SK-N-SH (cell line): ENCODE measurements at regions not wholly inside any gene's neighbourhood (a gene's known extent, or its start where the extent isn't known, plus 50 kb on each side); places are given as distances from the start of the nearest gene placed in this dataset.

Experiments used
- CTCF ChIA-PET: fragments of 300-600, 350-600 bp; formaldehyde crosslinking; extraction: SDS; loops from one replicate; lab custom pipeline; 2021; lab: Yijun Ruan, JAX
- POLR2A ChIA-PET: fragments of 350-600 bp; sonication (Branson Sonifier 250); formaldehyde crosslinking; extraction: SDS; loops from one replicate; lab custom pipeline; 2020; ENCODE audit warnings: antibody characterized with exemption, inconsistent platforms; lab: Yijun Ruan, JAX
- DNase-seq: peaks from one replicate; pipeline ENCODE4 v3.0.0; 2012
- H2AFZ ChIP-seq: fragments of 200-600 bp; sonication (generic); 2 replicates; pipeline ENCODE4 v1.8.1; 2016; ENCODE audit warnings: antibody characterized with exemption, mild to moderate bottlenecking, low read depth
- H3F3A ChIP-seq: fragments of 200-600 bp; sonication (generic); replicated peaks from 2 replicates; pipeline ENCODE3; 2016; ENCODE audit warnings: antibody characterized with exemption, mild to moderate bottlenecking; ENCODE audit not compliant: insufficient read depth
- H3K27ac ChIP-seq, 2 experiments: fragments of 200-500 bp in 1 of 2; fragments of 200-600 bp in 1 of 2; sonication (Bioruptor generic) in 1 of 2; sonication (generic), shearing (Covaris generic) in 1 of 2; 2 replicates each; pipeline versions ENCODE4 v1.5.1 to v1.6.1; 2014 to 2016; ENCODE audit warnings: low read depth in 2 of 2, inconsistent platforms in 1 of 2, low read length in 1 of 2, mild to moderate bottlenecking in 1 of 2, mixed read lengths in 1 of 2
- H3K27me3 ChIP-seq: fragments of 200-600 bp; sonication (generic), shearing (Covaris generic); 2 replicates; pipeline ENCODE4 v1.6.1; 2016; ENCODE audit warnings: mixed run types; ENCODE audit not compliant: insufficient read depth
- H3K36me3 ChIP-seq, 2 experiments: fragments of 200-500 bp in 1 of 2; fragments of 200-600 bp in 1 of 2; sonication (Bioruptor generic) in 1 of 2; sonication (generic) in 1 of 2; replicated peaks in 1 of 2; 2 replicates each; pipeline versions ENCODE3 to v1.5.1; 2014 to 2016; ENCODE audit warnings: low read length in 1 of 2, mild to moderate bottlenecking in 1 of 2; ENCODE audit not compliant: insufficient read depth in 2 of 2, control insufficient read depth in 1 of 2
- H3K4me1 ChIP-seq, 2 experiments: fragments of 200-500 bp in 1 of 2; fragments of 200-600 bp in 1 of 2; sonication (Bioruptor generic) in 1 of 2; sonication (generic), shearing (Covaris generic) in 1 of 2; 2 replicates each; pipeline versions ENCODE4 v1.5.1 to v1.6.1; 2014 to 2016; ENCODE audit warnings: low read depth in 1 of 2, low read length in 1 of 2, mixed run types in 1 of 2; ENCODE audit not compliant: insufficient read depth in 2 of 2, control insufficient read depth in 1 of 2
- H3K4me2 ChIP-seq: fragments of 200-600 bp; sonication (generic), shearing (Covaris generic); 2 replicates; pipeline ENCODE4 v1.6.1; 2017; ENCODE audit warnings: mixed run types
- H3K4me3 ChIP-seq, 2 experiments: fragments of 200-500 bp in 1 of 2; fragments of 200-600 bp in 1 of 2; sonication (Bioruptor generic) in 1 of 2; sonication (generic), shearing (Covaris generic) in 1 of 2; 2 replicates each; pipeline versions ENCODE4 v1.5.1 to v1.8.1; 2014 to 2016; ENCODE audit warnings: low read depth in 2 of 2, inconsistent platforms in 1 of 2, low read length in 1 of 2, mild to moderate bottlenecking in 1 of 2, mixed read lengths in 1 of 2, moderate library complexity in 1 of 2
- H3K79me2 ChIP-seq: fragments of 200-600 bp; sonication (generic); 2 replicates; pipeline ENCODE4 v1.8.1; 2017; ENCODE audit warnings: mild to moderate bottlenecking; ENCODE audit not compliant: insufficient read depth
- H3K9ac ChIP-seq: fragments of 200-600 bp; sonication (generic); 2 replicates; pipeline ENCODE4 v1.6.1; 2017; ENCODE audit warnings: mixed run types
- H3K9me2 ChIP-seq: fragments of 200-600 bp; sonication (generic); 2 replicates; pipeline ENCODE4 v1.6.1; 2017; ENCODE audit warnings: mixed run types
- H3K9me3 ChIP-seq: fragments of 200-600 bp; sonication (generic); 2 replicates; pipeline ENCODE4 v1.6.1; 2017; ENCODE audit warnings: mixed run types, mild to moderate bottlenecking, moderate library complexity
- H4K20me1 ChIP-seq: fragments of 200-600 bp; sonication (generic); 2 replicates; pipeline ENCODE4 v1.6.1; 2017; ENCODE audit warnings: mild to moderate bottlenecking, mixed run types; ENCODE audit not compliant: insufficient read depth
- CTCF ChIP-seq: fragments of 200-600 bp; sonication (generic); IDR thresholded peaks from 2 replicates; pipeline ENCODE4 v1.6.1; 2017; ENCODE audit warnings: antibody characterized with exemption, mild to moderate bottlenecking, moderate library complexity
- ELF1 ChIP-seq: IDR thresholded peaks from 2 replicates; pipeline ENCODE4 v1.4.0; 2012
- GATA2 ChIP-seq: sonication (generic); formaldehyde crosslinking; IDR thresholded peaks from 2 replicates; pipeline ENCODE4 v1.5.0; 2020; ENCODE audit warnings: mild to moderate bottlenecking, missing genetic modification reagents
- IRF3 ChIP-seq: fragments of 150-350 bp; IDR thresholded peaks from 2 replicates; pipeline ENCODE4 v1.6.1; 2016; ENCODE audit warnings: mild to moderate bottlenecking, low read depth, low read length
- MAX ChIP-seq: IDR thresholded peaks from 2 replicates; pipeline ENCODE4 v1.4.0; 2012; ENCODE audit warnings: low read depth
- MEF2A ChIP-seq: IDR thresholded peaks from 2 replicates; pipeline ENCODE4 v1.4.0; 2012; ENCODE audit warnings: low read depth, borderline replicate concordance
- MXI1 ChIP-seq: IDR thresholded peaks from 2 replicates; pipeline ENCODE4 v1.6.1; 2012; ENCODE audit warnings: mild to moderate bottlenecking, low read depth, low read length, improper control_type of control experiment
- NFIC ChIP-seq: IDR thresholded peaks from 2 replicates; pipeline ENCODE4 v1.4.0; 2012; ENCODE audit warnings: borderline replicate concordance
- RAD21 ChIP-seq: IDR thresholded peaks from 2 replicates; pipeline ENCODE4 v1.6.1; 2012; ENCODE audit warnings: mild to moderate bottlenecking, low read length
- SIN3A ChIP-seq: IDR thresholded peaks from 2 replicates; pipeline ENCODE4 v1.6.1; 2012; ENCODE audit warnings: low read depth, mild to moderate bottlenecking, low read length, moderate library complexity, borderline replicate concordance
- SMC3 ChIP-seq: IDR thresholded peaks from 2 replicates; pipeline ENCODE4 v1.6.1; 2012; ENCODE audit warnings: low read depth, low read length, improper control_type of control experiment
- TAF1 ChIP-seq: IDR thresholded peaks from 2 replicates; pipeline ENCODE4 v1.6.1; 2012; ENCODE audit warnings: low read depth, mild to moderate bottlenecking, low read length, moderate library complexity, borderline replicate concordance
- TCF12 ChIP-seq: IDR thresholded peaks from 2 replicates; pipeline ENCODE4 v1.4.0; 2012
- USF2 ChIP-seq: fragments of 150-350 bp; IDR thresholded peaks from 2 replicates; pipeline ENCODE4 v1.6.1; 2017; ENCODE audit warnings: antibody characterized with exemption, low read length, low read depth, borderline replicate concordance
- WGBS: methylation state at CpG from one replicate; pipeline ENCODE4 v1.1.6; 2017; ENCODE audit warnings: low lambda C conversion rate; 5-methylcytosine and 5-hydroxymethylcytosine counted together

- peaks cover 97% of the 10 kb centered on the region for H4K20me1 ChIP-seq
These were observed 135.3 kb upstream of the BEND6 start for GRCh38 chr6:56819604-56820003.

More at GRCh38 chr6:56819604-56820003, 135.3 kb upstream of the BEND6 start:
- 48% methylated on average over 1 of the region's 1 CpG for WGBS
- Histone ChIP-seq H3F3A (peaks cover 14% of the 10 kb centered on the region), H3K79me2 (peaks cover 97% of the 10 kb centered on the region), H3K9ac (no peak overlapping the region), H3K4me2 (no peak overlapping the region), H3K27ac (no peak overlapping the region), H3K27me3 (no peaks in the 10 kb centered on the region), H3K9me2 (no peaks in the 10 kb centered on the region), H2AFZ (no peak overlapping the region), H3K4me1 (peaks cover 4 to 7% of the 10 kb centered on the region in 2 experiments; a peak in 3 of 4 replicates), H3K4me3 (no peak overlapping the region), H3K36me3 (peaks cover 3 to 33% of the 10 kb centered on the region in 2 experiments), H3K9me3 (no peaks in the 10 kb centered on the region)
- ChIA-PET CTCF (interaction anchor here (0.8 to 1.8 kb wide), 5 partner anchors 10 to 113 kb away, joined by 3 to 5 read pairs (median 3); no protein-coding TSS in a partner anchor), POLR2A (no interaction called here)
- TF ChIP-seq CTCF (no peak), RAD21 (no peak), MXI1 (no peak), ELF1 (no peak), GATA2 (CRISPR knock-in tag) (no peak), IRF3 (no peak), MAX (no peak), SMC3 (no peak), TCF12 (no peak), TAF1 (no peak), SIN3A (no peak), NFIC (no peak), USF2 (no peak), MEF2A (no peak)
- no peak for DNase-seq
